ENCODE measurements at regions not wholly inside any gene's neighbourhood (a gene's known extent, or its start where the extent isn't known, plus 50 kb on each side); places are given as distances from the start of the nearest gene placed in this dataset.
"Not testable (repeated sequence)": the region's sequence is repeated elsewhere in the genome, so short reads cannot be mapped to it uniquely, and the experiment has no call there.

DNA sequence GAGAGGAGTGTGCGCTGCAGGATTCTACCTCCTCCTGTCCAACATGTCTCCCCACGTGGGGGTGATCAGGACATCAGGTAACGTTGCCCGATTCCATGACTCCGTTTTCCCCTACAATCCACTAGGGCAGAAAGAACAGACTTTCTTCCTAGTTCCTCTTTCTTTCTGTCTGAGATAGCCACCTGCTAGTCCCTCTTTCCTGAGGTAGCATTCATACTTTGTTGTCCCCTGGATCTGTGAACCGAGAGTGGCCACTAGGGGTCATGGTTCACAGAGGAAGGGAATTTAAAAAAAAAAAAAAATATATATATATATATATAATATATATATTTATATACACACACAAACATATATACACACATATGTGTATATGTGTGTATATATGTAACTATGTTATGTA lies 210.0 kb upstream of the ZNF521 start:
- DNase-seq (ENCODE audit: low spot score), result peak; percentile 19

DNA sequence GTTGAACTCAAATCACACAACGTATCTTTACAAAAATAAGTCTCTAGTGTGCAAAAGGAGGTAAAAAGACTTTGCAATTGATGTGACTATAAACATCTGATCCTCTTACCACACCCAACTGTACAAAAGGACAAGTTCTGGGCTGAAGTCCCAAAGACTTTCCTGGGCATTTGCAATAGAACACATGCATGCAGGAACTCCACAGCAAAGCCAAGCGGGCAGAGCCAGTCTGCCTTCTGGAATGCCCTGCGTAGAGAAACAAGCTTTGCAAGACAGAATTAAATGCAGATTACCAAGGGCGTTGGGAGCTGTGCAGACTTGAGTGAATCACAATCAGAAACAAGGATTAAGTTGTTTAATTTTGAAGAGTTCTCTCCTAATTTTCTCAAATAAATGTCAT lies 208.4 kb upstream of the ZNF521 start:
- no peak for DNase-seq (ENCODE audit: low spot score)

DNA sequence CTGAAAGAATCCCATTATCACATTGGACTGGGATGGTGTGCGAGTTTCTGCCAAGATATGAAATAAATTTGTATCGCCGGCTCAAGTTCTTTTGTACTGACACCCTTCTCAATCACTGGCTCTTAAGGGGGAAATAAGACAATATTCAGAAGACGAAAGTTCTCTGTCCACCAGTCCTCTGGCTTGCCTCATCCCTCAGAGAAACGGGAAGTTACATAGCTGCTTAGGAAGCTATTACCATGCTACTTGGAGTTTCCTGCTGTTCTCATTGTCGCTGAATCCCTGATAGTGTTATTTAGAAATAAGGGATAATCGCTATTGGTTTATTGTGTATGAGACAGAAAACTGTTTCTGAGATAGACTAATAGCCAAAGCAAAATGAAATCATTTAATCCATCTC lies 205.0 kb upstream of the ZNF521 start:
- no peak for DNase-seq (ENCODE audit: low spot score)

DNA sequence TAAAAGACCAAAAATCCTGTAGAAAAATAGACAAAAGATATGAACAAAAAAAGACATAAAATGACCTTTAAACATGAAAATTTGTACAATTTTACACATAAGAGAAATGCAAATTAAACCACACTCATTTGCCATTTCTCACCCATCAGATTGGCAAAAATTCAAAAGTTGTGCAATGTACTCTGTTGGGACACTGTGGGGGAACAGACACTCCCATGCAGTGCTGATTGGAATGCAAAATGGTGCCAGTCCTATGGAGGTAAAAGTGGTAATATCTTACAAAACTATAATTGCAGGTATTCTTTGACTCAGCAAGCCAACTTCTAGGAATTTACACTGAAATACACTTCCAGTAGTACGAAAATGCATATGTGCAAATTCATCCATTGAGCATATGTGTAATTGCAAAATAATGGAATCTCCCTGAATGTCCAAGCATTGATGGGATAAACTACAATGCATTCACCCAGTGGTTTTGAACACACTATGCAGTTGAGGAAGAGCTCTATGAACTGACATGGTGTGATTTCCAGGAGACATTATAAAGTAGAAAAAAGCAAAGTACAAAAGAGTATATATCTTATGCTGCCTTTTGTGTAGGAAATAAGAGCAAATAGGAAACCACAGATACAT lies 201.8 kb upstream of the ZNF521 start:
- no peak for DNase-seq (ENCODE audit: low spot score)

DNA sequence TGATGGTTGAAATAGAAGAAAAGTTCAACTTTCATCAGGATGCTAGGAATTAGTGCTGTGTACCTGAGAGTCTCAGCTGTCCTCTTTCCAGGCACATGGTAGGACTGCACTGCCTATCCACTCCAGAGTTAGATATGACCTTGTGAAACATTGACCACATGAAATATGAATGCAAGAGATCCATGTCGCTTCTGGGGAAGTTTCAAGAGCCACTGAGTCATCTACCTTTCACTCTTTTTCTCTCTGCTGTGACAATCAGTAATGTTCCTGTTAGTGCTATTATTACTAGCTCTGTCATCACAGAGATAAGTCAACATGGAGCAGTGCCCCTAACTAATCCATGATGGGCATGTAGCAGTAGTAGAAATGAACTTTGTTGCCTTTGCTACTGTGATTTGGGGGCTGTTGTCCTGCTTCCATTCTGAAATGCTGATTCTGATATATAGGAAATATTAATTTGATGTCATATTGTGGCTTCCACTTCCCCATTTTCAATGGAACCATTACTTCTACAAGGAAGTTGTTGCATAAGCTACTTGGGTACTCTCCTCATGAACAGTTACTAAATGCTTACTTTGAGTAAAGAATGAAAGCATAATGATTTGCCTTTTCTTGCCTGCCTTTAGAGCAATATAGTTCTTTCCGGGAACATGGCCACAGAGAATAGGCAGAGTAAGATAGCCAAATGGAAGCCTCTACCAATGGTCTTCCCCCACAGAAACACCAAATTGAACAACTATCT lies 192.8 kb upstream of the ZNF521 start:
- DNase-seq (ENCODE audit: low spot score), result no peak

DNA sequence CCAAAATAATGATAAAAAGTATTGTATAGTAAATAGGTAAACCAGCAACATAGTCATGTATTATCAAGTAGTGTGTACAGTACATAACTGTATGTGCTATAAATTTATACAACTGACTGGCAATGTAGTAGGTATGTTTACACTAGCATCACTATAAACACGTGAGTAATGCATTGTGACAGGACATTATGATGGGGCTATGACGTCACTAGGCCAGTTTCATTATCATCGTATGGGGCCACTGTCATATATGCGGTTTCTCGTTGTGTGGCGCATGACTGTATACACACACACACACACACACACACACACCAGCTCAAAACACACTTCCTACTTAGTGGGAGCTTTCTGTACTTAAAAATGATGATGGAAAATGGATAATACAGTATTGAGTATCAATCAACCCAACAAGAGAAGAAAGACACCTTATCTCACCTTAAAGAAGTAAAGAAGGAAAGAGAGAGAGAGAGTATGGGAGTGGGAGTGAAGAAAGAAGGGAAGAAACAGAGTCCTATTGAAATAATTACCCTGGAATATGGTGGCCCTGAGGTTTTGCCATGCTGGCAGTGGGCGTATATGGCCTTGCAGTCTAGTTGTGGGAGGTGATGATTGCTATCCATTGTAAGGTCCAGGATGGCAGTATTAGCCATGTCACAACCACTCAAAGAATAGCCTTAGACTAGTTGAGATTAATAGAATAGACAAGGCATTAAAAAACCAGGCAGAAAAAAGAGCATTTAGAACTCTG lies 186.4 kb upstream of the ZNF521 start:
- no peak for DNase-seq (ENCODE audit: low spot score)

DNA sequence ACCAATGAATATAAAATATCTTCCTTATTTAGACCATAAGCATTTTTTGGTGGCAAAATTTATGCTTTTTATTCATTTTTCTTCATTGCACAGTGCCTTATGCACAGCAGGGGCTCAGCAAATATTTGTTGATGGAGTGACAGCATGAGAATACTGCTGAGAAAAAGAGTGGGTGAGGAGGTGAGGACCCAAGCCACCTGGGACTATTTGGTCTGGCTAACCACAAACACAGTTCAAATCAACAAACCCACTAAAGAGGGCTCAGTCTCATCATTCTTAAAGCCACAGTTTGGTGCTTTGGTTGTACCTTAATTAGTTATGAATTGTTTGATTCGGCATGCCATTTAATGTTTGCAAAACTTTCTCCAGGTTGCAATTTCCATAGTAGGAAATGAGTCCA lies 183.5 kb upstream of the ZNF521 start:
- no peak for DNase-seq (ENCODE audit: low spot score)

DNA sequence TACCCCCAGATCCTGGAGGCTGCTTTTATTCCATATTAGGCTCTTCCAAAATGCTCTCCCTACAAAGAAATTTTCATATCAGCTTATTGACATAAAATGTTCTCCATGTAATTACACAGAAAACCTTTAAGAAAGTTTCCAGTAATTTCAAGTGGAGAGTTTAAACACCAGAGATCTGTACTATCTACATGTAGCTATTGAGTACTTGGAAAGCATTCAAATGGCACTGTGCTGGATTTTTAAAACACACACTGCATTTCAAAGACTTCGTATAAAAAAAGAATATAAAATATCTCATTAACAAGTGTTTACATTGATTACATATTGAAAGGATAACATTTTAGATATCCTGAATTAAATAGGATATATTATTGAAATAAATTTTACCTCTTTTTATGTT lies 182.4 kb upstream of the ZNF521 start:
- DNase-seq (ENCODE audit: low spot score), result no peak

DNA sequence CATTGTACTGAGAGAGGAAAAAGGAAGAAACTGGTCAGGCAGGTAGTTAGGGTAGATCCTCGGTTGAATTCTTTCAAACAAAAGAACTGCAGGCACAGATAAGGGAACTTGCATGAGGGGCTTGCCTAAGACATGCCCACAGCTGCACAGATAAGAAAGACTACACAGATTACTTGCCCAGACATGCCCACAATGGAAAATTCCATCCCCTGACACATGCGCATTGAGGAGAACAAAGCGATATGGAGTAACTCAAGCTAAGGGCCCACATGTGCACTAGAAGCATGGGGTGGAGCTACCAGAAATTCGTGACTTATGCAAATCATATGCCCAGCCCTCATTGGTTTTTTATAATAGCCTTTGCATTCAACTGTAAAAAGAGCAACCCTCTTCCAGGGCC lies 181.3 kb upstream of the ZNF521 start:
- DNase-seq (ENCODE audit: low spot score), result no peak

DNA sequence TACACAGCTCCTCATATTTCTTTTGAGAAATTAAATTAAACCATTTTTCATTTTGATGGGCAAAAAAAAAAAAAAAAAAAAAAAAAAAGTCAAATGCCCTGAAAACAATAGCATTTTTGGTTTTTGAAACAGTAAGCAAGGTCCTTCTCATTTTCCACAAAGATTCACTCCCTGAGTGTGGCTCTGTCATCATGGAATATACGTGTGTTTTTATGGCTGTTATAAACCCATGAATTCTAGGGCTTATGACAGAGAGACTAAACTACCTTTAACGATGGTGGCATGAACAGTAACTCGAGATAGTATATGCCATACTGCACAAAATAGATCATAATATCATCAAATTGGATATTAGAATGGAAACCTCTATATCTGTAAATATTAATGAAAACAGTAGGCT lies 179.2 kb upstream of the ZNF521 start:
- DNase-seq (ENCODE audit: low spot score), result no peak

DNA sequence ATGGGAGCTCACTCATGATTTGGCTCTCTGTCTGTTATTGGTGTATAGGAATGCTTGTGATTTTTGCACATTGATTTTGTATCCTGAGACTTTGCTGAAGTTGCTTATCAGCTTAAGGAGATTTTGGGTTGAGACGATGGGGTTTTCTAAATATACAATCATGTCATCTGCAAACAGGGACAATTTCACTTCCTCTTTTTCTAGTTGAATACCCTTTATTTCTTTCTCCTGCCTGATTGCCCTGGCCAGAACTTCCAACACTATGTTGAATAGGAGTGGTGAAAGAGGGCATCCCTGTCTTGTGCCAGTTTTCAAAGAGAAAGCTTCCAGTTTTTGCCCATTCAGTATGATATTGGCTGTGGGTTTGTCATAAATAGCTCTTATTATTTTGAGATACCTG lies 173.8 kb upstream of the ZNF521 start:
- DNase-seq (ENCODE audit: low spot score), result not testable (repeated sequence)

DNA sequence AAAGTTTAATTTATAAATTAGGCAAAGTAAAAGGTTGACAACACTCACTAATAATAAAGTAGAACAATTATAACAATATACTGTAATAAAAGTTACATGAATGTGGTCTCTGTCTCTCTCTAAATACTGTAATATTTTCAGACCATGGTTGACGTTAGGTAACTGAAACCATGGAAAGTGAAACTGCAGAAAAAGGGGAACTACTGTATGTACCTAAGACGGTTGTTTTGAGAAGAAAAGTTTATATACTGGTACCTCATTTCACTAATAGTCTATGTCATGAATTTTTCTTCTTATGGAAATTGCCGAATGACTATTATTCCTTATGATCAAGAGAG lies 166.7 kb upstream of the ZNF521 start:
- DNase-seq (ENCODE audit: low spot score), result no peak

DNA sequence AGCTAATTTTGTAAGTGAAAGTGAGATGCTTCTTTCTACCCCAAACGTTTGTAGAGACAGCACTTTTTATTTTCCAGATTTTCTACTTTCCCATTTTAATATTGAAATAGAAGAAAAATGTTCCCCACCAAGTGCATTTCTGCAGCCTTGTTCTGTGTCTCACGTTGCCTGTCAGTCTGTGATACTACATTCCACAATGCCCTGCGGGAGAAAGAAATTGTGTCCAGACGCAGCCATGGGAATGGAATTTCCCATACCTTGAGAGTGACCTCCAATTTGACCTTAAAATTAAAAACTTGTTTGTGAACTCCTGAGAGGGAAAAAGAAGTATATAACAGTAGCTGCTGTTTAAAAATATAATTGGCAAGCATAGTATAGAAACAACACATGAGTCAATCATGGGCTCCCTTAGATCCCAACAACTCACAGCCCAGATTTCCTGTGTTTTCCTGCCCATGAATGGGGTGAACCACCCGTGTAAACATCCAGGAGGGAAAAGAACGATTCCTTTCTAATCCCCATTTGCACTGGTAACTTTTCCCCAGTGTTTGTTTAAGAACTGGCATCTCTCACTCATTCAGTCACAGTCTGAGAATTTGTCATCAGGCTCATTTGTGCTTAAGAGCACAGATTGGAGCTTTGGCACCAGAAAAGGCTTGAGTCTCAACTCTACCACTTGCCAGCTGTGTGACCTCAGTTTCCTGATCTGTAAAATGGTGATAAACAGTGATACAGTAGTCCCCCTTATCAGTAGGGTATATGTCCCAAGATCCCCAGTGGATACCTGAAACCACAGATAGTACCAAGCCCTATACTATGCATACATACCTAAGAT lies 166.1 kb upstream of the ZNF521 start:
- DNase-seq (ENCODE audit: low spot score), result no peak

DNA sequence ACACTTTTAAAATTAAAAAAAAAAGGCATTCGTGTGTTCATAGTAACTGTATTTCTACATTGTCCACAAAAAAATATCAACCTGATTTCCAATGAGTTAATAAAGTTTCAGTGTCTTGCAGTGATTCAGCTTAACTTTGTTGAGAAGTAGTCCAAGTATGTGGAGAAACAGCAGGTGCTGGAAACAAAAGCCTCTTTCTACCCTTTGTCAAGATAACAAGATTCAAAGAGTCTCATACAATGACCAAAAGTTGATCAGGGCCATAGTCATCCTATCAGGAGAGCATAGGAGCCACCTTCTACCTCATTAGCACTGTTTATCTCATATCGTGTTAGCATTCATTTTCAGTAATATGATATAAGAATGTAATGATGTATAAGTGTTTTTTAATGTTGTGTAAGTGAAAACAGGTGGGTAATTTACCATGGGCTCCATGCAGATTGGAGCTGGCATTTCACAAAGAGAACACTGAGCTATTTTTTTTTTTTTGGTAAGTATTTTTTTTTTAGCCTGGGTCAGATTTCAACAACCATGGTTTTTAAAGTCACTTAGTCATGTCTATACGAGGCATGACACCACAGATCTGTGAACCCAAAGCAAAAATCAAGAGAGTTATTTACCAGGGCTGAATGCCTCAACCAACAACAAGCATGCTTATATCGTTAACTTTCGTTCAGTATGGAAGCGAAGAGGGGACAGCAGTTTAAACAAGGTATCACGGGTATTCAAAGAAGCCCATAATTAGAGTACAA lies 165.0 kb upstream of the ZNF521 start:
- no peak for DNase-seq (ENCODE audit: low spot score)

DNA sequence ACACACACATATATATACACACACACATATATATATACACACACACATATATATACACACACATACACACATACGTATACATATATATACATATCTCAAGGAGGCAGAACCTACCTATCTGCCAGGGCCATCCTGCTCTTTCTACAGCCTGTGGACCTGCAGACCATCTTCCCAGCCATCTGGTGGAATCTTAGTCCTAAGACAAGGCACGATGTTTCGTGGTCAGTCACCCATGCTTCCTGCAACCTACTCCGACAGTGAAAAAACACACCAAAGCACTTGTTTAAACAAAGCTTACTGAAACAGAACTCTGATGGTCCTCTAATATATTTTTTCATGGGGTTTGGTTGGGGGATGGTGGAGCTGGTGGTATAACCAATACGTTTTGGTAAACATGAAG lies 164.2 kb upstream of the ZNF521 start:
- no peak for DNase-seq (ENCODE audit: low spot score)

DNA sequence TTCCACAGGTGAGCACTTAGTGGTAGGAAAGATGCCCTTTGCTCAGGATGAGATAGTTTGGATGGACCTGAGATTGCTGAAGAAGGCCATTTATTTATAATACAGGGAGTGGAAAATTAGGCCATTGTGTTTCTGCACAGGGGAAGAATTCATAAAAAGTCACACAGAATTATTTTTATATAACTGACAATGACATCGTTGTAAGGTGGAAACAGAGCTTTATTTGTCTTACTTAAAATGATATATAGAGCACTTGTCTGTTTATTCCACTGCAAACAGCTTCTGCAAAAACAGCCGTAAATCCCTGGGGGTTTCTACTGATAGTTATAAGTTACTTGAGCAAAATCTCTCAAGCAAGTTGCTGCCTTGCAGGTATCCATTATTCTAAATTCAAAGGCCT lies 158.1 kb upstream of the ZNF521 start:
- DNase-seq (ENCODE audit: low spot score), result no peak

DNA sequence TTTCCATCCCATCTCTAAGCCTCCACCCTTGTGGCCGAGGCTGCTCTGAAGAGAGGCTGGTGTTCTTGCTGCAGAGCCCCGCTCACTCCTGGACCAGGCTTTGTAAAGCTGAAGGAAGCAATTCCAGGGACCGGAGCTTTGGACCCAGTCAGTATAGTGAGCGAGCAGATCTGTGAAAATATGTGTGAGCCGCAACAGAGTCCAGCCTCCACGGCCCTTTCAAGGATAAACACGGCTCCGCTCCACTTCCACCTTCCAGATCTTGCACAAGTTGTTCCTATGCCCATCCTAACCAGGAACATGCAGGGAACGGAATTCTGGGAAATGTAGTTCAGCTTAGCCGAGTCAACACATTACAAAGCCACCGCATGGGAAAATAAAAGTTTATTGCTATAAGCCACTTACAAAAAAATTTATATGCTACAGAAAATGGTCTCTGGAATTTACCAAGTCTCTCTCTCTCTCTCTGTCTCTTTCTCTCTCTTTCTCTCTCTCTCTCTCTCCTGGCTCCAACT lies 151.7 kb upstream of the ZNF521 start:
- DNase-seq (ENCODE audit: low spot score), result peak; percentile 22

DNA sequence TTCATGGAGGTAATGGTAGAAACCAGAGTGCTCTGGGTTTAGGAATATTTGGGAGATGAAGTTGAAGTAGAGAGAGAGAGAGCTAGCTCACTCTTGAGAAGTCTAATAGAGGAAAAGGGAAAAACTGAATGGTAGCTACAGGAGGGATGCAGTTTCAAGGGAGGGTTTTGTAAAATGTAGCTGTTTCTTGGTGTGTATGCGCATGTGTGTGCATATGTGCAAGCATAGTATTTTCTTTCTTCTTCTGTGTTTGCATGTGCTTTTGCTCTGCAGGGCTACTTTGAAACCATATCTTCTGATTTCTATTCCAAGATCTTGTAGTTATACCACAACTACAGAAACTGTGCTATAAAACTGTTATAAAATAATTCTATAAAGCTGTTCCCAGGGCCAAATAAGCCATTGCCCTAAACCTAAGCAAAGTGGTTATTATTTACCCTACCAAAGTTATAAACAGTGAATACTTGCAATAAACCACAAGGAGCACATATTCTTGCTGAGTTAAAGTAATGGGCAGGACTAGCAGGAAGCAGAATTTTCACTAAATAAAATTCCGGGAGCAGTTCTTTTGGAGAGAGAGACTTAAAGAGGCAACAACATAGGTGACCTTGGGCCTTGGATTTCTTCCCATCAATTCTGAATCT lies 145.3 kb upstream of the ZNF521 start:
- DNase-seq (ENCODE audit: low spot score), result no peak

DNA sequence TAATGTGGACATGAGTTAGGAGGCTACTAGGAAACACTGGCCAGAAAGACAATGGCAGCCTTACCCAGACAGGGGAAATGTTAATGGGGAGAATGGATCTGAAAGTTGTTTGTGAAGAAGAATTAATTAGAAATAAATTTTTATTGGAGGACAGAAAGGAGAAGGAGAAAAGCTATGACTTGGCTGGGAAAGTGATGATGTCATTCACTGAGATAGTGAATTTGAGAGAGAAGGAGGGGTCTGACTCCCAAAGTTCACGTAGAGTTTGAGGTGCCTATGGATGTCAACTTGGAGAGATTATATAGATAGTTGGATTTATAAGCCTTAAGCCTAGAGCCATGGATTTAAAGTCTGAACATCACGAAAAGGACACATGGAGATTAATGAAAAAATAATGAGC lies 144.6 kb upstream of the ZNF521 start:
- DNase-seq (ENCODE audit: low spot score), result no peak

DNA sequence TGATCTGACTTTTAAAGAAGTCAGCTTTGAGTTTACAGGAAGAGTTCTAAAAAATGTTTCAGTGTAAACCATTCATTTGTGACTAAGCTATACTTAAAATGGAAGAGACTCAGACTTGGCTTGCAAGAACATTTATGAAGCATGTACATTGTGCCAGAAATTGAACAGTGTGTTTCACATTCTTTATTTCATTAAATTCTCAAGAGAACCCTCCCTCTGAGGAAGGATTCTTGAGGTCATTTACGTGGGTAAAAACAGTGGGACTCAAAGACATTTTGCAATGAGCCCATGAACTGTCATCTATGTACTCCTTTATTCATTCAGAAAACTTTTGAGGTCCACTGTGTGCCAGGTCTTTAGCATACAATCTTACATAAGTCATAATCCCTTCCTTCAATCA lies 143.6 kb upstream of the ZNF521 start:
- DNase-seq (ENCODE audit: low spot score), result no peak

DNA sequence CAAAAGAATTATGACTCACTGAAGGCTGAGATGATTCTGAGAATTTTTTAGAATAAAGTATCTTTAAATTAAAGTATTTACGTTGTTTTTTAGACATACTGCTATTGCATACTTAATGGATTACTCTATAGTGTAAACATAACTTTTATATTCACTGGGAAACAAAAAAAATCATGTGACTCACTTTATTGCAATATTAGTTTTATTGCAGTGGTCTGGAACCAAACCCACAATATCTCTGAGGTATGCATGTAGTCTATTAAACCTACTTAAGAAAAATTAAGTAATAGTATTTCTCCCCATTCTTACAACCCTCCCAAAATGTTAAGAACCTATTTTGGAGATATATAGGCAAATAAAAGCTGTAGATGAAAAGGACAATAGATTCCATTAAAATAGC lies 142.9 kb upstream of the ZNF521 start:
- DNase-seq (ENCODE audit: low spot score), result no peak
